UCSD-AML1 (cell line): ENCODE measurements at regions not wholly inside any gene's neighbourhood (a gene's known extent, or its start where the extent isn't known, plus 50 kb on each side); places are given as distances from the start of the nearest gene placed in this dataset.
"Not testable (repeated sequence)": the region's sequence is repeated elsewhere in the genome, so short reads cannot be mapped to it uniquely, and the experiment has no call there.

ENCODE experiments used
- DNase-seq: peaks from one replicate; lab custom pipeline; 2025; ENCODE audit not compliant: unreplicated experiment; lab: John Stamatoyannopoulos, UW

- DNase-seq, result no peak
Measured at GRCh38 chr3:165938986-165939540, 101.8 kb upstream of the BCHE start.

GRCh38 chr3:165936081-165936480, 98.9 kb upstream of the BCHE start:
- DNase-seq, result not testable (repeated sequence)

GRCh38 chr3:165924301-165924791, 87.1 kb upstream of the BCHE start:
- not testable (repeated sequence) for DNase-seq

- DNase-seq, result no peak
Measured at GRCh38 chr3:165920984-165921383, 83.8 kb upstream of the BCHE start.

GRCh38 chr3:165919284-165919683, 82.1 kb upstream of the BCHE start:
- DNase-seq, result no peak

GRCh38 chr3:165918657-165918979, 81.4 kb upstream of the BCHE start:
- DNase-seq, result no peak

GRCh38 chr3:165917938-165918656, 80.9 kb upstream of the BCHE start:
- not testable (repeated sequence) for DNase-seq

GRCh38 chr3:165915104-165915503, 77.9 kb upstream of the BCHE start:
- DNase-seq, result not testable (repeated sequence)

- no peak for DNase-seq
Measured at GRCh38 chr3:165903885-165904630, 66.8 kb upstream of the BCHE start.

- no peak for DNase-seq
Measured at GRCh38 chr3:165899066-165899465, 61.8 kb upstream of the BCHE start.

GRCh38 chr3:165897137-165897536, 59.9 kb upstream of the BCHE start:
- DNase-seq, result peak; percentile 6

GRCh38 chr3:165895919-165896318, 58.7 kb upstream of the BCHE start:
- DNase-seq, result peak; percentile 11

GRCh38 chr3:165892565-165892964, 55.3 kb upstream of the BCHE start:
- DNase-seq, result no peak
